ENCODE measurements at regions not wholly inside any gene's neighbourhood (a gene's known extent, or its start where the extent isn't known, plus 50 kb on each side); places are given as distances from the start of the nearest gene placed in this dataset.

- TF ChIP-seq CTCF (IDR thresholded peaks at IDR 0.05; ENCODE audit: low read depth, low read length, missing control alignments), result no peak
- peak; percentile 61 for DNase-seq (ENCODE audit: low read depth)
- in situ Hi-C loops (cut with HindIII; ENCODE audit: low sequenced_read_pairs), result no loop called here
- no peak overlapping the region for H3K4me3 ChIP-seq (ENCODE audit: low read depth, low read length)
These were observed 74.2 kb upstream of the PLXNA4 start for GRCh38 chr7:132650498-132650897.

DNA sequence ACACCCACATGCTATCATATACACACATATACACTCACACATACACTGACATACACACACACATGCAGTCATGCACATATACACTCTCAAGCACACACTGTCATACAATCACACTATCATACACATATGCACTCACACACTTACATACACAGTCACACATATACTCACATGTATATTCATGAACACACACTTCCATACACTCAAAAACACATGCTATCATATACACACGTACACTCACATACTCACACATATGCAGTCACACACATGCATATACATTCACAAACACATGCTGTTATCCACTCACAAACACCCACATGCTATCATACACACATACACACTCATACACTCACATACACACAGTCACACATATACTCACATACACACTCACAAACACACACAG is 71.0 kb upstream of the PLXNA4 start:
- no peak for TF ChIP-seq CTCF (IDR thresholded peaks at IDR 0.05; ENCODE audit: low read depth, low read length, missing control alignments)
- DNase-seq (ENCODE audit: low read depth), result no peak
- no peak overlapping the region for H3K4me3 ChIP-seq (ENCODE audit: low read depth, low read length)
- in situ Hi-C loops (cut with HindIII; ENCODE audit: low sequenced_read_pairs), result no loop called here

DNA sequence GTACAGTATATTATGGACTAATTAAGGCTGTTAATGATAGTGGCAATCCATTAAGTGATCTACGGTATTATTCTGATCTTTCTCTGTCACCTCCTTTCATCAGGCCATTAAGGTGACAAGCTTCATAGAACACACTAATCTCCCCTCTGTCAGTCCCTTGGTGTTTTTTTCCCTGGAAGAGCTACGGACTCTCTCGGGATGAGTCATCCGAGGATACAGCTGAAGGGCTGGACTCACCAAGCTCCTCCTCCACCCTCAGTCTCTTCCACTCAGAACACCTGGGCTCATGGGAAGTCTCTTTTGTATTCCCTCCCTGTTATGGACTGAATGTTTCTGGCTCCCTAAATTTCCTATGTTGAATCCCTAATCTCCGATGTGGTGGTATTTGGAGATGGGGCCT is 69.8 kb upstream of the PLXNA4 start:
- no peak for TF ChIP-seq CTCF (IDR thresholded peaks at IDR 0.05; ENCODE audit: low read depth, low read length, missing control alignments)
- no peak for DNase-seq (ENCODE audit: low read depth)
- in situ Hi-C loops (cut with HindIII; ENCODE audit: low sequenced_read_pairs), result no loop called here

DNA sequence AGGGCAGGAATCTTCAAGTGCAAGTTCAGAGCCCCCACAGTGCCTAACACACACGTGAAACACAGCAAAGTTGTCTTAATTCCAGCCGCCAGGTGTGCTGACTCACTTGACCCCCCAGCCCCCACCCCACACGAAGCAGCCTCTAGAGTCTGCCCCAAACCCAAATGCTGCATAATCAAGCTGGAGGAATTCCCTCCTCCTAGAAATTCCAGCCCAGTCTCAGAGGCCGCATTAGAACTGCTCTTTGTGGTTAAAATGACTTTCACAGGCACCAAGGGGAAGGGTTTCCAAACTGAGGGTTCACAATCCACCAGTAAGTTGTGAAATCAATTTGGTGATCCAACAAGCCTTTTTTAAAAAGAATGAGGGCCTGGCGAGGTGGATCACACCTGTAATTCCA is 67.0 kb upstream of the PLXNA4 start:
- no peak for DNase-seq (ENCODE audit: low read depth)
- H3K4me3 ChIP-seq (ENCODE audit: low read depth, low read length), result no peak overlapping the region
- in situ Hi-C loops (cut with HindIII; ENCODE audit: low sequenced_read_pairs), result no loop called here
- no peak for TF ChIP-seq CTCF (IDR thresholded peaks at IDR 0.05; ENCODE audit: low read depth, low read length, missing control alignments)

More for the DNA sequence above, 69.8 kb upstream of the PLXNA4 start:
- no peak overlapping the region for H3K4me3 ChIP-seq (ENCODE audit: low read depth, low read length)

DNA sequence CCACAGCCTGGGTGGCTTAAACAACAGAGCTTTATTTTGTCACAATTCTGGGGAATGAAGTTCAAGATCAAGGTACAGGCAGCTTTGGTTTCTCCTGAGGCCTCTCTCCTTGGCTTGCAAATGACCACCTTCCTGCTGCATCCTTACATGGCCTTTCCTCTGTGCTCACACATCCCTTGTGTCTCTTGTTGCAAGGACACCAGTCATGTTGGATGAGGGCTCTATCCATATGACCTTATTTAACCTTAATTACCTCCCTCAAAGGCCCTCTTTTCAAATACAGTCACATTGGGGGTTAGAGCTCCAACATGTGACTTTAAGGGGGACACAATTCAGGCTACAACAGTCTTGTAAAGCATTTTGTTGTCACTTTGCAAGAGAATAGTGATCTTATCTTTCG is 65.0 kb upstream of the PLXNA4 start:
- no peak for DNase-seq (ENCODE audit: low read depth)

GRCh38 chr7:132639983-132640382 is 63.7 kb upstream of the PLXNA4 start:
- no peak for TF ChIP-seq CTCF (IDR thresholded peaks at IDR 0.05; ENCODE audit: low read depth, low read length, missing control alignments)
- in situ Hi-C loops (cut with HindIII; ENCODE audit: low sequenced_read_pairs), result no loop called here
- no peak for DNase-seq (ENCODE audit: low read depth)
- H3K4me3 ChIP-seq (ENCODE audit: low read depth, low read length), result no peak overlapping the region

More for the DNA sequence above, 65.0 kb upstream of the PLXNA4 start:
- TF ChIP-seq CTCF (IDR thresholded peaks at IDR 0.05; ENCODE audit: low read depth, low read length, missing control alignments), result no peak
- in situ Hi-C loops (cut with HindIII; ENCODE audit: low sequenced_read_pairs), result no loop called here
- no peak overlapping the region for H3K4me3 ChIP-seq (ENCODE audit: low read depth, low read length)

DNA sequence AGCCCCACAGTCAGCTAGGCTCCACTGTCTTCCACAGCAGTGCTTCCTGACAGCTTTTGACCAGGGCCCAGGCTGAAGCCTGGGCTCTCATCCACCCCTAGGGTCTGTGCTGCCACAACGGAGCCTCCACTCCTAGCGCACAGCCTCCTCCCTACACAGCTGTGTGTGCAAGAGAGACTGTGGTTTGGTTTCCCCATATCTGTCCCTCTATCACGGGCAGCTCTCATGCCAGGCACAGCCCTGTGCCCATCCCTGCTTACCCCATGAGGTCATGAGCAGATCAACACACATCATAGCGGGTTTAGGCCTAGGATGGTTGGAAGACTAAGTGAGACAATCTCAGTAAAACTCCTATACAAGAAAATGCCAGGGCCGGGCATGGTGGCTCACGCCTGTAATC is 61.7 kb upstream of the PLXNA4 start:
- no peak overlapping the region for H3K4me3 ChIP-seq (ENCODE audit: low read depth, low read length)
- no peak for DNase-seq (ENCODE audit: low read depth)
- no peak for TF ChIP-seq CTCF (IDR thresholded peaks at IDR 0.05; ENCODE audit: low read depth, low read length, missing control alignments)
- in situ Hi-C loops (cut with HindIII; ENCODE audit: low sequenced_read_pairs), result no loop called here
